WERI-Rb-1 (cell line): ENCODE measurements at regions not wholly inside any gene's neighbourhood (a gene's known extent, or its start where the extent isn't known, plus 50 kb on each side); places are given as distances from the start of the nearest gene placed in this dataset.
"Not testable (repeated sequence)": the region's sequence is repeated elsewhere in the genome, so short reads cannot be mapped to it uniquely, and the experiment has no call there.

Source experiments
- DNase-seq: peaks from one replicate; pipeline ENCODE4 v3.0.0-alpha.2; 2020
- H3K27ac ChIP-seq: fragments of 250-450 bp; sonication (Bioruptor Pico); 2 replicates; pipeline ENCODE4 v1.5.1; 2020; ENCODE audit warnings: mild to moderate bottlenecking, moderate library complexity
- H3K27me3 ChIP-seq: fragments of 250-450 bp; sonication (Bioruptor Pico); 2 replicates; pipeline ENCODE4 v1.5.1; 2021; ENCODE audit warnings: mild to moderate bottlenecking, low read depth, moderate library complexity; ENCODE audit not compliant: insufficient read depth, severe bottlenecking
- H3K36me3 ChIP-seq: fragments of 250-450 bp; sonication (Bioruptor Pico); 2 replicates; pipeline ENCODE4 v1.5.1; 2020; ENCODE audit warnings: mild to moderate bottlenecking, moderate library complexity
- H3K4me3 ChIP-seq: 2 replicates; pipeline ENCODE4 v1.5.1; 2011; ENCODE audit warnings: low read depth, mild to moderate bottlenecking, control low read depth, low read length
- H3K9me3 ChIP-seq: fragments of 250-450 bp; sonication (Bioruptor Pico); 2 replicates; pipeline ENCODE4 v1.5.1; 2021; ENCODE audit warnings: mild to moderate bottlenecking, moderate library complexity; ENCODE audit not compliant: severe bottlenecking
- TF ChIP-seq, protein P1 (sequence below): IDR thresholded peaks from 2 replicates; pipeline ENCODE4 v1.5.1; 2011; ENCODE audit warnings: low read depth, mild to moderate bottlenecking, control low read depth, inconsistent platforms, low read length

GRCh38 chr21:7798446-7798845, 2722.9 kb upstream of the TPTE start:
- not testable (repeated sequence) for H3K4me3 ChIP-seq, H3K9me3 ChIP-seq, H3K27me3 ChIP-seq, H3K27ac ChIP-seq, H3K36me3 ChIP-seq
- TF ChIP-seq, protein P1, sequence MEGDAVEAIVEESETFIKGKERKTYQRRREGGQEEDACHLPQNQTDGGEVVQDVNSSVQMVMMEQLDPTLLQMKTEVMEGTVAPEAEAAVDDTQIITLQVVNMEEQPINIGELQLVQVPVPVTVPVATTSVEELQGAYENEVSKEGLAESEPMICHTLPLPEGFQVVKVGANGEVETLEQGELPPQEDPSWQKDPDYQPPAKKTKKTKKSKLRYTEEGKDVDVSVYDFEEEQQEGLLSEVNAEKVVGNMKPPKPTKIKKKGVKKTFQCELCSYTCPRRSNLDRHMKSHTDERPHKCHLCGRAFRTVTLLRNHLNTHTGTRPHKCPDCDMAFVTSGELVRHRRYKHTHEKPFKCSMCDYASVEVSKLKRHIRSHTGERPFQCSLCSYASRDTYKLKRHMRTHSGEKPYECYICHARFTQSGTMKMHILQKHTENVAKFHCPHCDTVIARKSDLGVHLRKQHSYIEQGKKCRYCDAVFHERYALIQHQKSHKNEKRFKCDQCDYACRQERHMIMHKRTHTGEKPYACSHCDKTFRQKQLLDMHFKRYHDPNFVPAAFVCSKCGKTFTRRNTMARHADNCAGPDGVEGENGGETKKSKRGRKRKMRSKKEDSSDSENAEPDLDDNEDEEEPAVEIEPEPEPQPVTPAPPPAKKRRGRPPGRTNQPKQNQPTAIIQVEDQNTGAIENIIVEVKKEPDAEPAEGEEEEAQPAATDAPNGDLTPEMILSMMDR, result peak; percentile 19; the same call in 1 of the 2 replicates
- DNase-seq, result peak; percentile 21

- H3K4me3 ChIP-seq, H3K27me3 ChIP-seq, H3K27ac ChIP-seq, DNase-seq, H3K9me3 ChIP-seq, H3K36me3 ChIP-seq: not testable (repeated sequence)
These were observed 2721.7 kb upstream of the TPTE start for GRCh38 chr21:7799697-7800096.

DNA sequence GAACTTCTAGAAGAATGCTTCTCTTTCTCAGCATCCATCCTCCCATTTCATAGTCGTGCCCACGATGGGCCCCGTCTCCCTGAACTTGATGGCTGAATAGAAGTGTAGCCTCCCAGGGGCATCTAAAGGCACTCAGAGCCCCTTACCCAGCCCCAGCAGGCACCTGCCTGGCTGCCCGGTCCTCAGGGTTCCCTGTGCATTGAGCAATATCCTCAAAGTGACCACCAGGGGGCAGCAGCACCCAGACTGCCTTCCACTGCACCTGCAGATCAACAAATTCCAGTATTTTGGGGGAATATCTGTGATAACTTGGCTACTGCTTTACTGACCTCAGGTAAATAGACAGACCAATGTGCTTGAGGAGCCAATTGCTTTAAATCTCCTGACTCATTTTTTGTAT, 2707.9 kb upstream of the TPTE start:
- not testable (repeated sequence) for H3K36me3 ChIP-seq, H3K27ac ChIP-seq, DNase-seq, H3K4me3 ChIP-seq, H3K27me3 ChIP-seq, H3K9me3 ChIP-seq

DNA sequence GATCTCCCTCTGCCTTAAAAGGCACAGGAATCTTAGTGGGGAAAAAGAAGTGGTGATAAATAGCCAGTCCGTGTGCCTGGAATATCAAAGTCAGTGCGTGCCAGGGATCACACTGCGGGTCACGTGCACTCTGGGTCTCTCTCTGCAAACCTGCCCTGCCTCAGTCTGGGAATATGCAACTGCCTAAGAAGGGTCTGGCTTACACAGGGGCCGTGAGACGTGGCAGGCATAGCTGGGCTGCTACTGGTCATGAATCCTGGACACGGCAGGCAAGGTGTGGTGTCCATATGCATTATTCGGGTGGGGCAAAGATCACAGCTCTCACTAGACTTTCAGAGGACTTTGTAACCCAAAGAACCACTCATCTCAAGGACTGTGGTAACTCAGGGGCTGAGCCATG, 2704.4 kb upstream of the TPTE start:
- DNase-seq, H3K36me3 ChIP-seq, H3K9me3 ChIP-seq, H3K27ac ChIP-seq, H3K4me3 ChIP-seq, H3K27me3 ChIP-seq: not testable (repeated sequence)

GRCh38 chr21:7819301-7819700, 2702.1 kb upstream of the TPTE start:
- not testable (repeated sequence) for H3K9me3 ChIP-seq, H3K4me3 ChIP-seq, H3K36me3 ChIP-seq, H3K27me3 ChIP-seq, DNase-seq, H3K27ac ChIP-seq

DNA sequence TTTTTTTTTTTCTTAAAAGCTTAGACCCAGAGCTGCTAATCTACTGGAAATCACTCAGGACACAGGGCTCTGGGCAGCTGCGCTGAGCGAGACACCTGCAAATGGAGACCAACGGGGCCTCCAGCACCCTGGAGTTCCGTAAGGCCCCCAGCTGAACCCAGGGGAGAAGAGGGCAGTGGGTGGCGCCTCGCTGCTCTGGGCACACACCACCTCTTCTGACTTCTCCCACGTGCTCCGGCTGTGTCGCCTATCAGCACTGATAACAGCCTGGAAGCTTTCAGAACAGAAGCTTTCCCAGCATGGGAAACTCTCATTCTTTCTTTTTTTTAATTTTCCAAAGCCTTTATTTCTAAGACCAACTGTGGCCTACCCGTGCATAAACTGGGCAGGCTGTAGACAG, 2695.8 kb upstream of the TPTE start:
- not testable (repeated sequence) for H3K27me3 ChIP-seq, H3K36me3 ChIP-seq

DNA sequence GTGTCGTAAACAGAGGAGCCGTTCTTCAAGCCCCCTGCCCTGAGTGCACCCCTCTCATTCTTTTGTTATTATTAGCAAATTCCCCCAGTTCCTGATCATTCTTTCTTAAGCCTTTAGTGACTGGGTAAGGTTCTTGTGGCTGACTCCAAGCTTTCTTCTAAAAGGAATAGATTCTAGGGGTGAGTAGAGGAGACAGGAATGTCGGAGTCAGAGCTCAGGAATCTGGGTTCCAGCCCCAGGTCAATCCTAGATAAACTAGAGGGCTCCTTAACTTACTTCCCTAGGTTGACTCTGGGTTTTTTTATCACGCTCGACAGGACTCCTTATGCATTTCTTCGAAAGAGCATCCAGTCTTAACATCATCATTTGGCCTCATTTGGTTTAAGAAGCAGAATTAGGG, 2695.2 kb upstream of the TPTE start:
- not testable (repeated sequence) for H3K9me3 ChIP-seq, H3K27ac ChIP-seq, H3K4me3 ChIP-seq, DNase-seq, H3K27me3 ChIP-seq, H3K36me3 ChIP-seq

More for the DNA sequence above, 2695.8 kb upstream of the TPTE start:
- not testable (repeated sequence) for H3K27ac ChIP-seq, H3K4me3 ChIP-seq, H3K9me3 ChIP-seq, DNase-seq

GRCh38 chr21:7828260-7828659, 2693.1 kb upstream of the TPTE start:
- H3K9me3 ChIP-seq, DNase-seq, H3K36me3 ChIP-seq, H3K4me3 ChIP-seq, H3K27ac ChIP-seq, H3K27me3 ChIP-seq: not testable (repeated sequence)

- H3K4me3 ChIP-seq, H3K36me3 ChIP-seq, DNase-seq, H3K27me3 ChIP-seq, H3K27ac ChIP-seq, H3K9me3 ChIP-seq: not testable (repeated sequence)
These were observed 2692.0 kb upstream of the TPTE start for GRCh38 chr21:7829411-7829810.

GRCh38 chr21:7837315-7837714, 2684.1 kb upstream of the TPTE start:
- H3K9me3 ChIP-seq, H3K27me3 ChIP-seq, H3K36me3 ChIP-seq, H3K4me3 ChIP-seq, DNase-seq, H3K27ac ChIP-seq: not testable (repeated sequence)

- not testable (repeated sequence) for H3K4me3 ChIP-seq, H3K36me3 ChIP-seq, DNase-seq, H3K27me3 ChIP-seq, H3K27ac ChIP-seq, H3K9me3 ChIP-seq
These were observed 2668.0 kb upstream of the TPTE start for GRCh38 chr21:7853426-7853825.

DNA sequence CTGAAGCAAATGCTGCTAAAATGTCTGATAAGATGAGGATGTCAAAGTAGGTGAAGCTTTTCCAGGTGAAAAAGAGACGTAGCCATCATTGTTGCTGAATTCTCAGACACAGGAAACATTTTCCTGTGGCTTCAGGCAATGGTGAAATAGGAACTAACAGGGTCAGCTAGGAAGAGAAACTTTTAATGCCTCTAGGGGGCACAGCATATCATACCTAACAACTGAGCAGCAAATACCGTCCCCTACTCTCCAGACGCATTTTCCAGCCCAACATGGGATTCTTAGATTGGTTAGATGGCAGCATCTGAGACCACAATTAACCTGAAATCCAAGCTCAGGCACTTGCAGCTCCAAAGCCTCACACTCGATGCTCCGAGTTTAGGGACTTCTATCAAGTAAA, 2667.5 kb upstream of the TPTE start:
- H3K4me3 ChIP-seq, H3K36me3 ChIP-seq, H3K27me3 ChIP-seq, H3K27ac ChIP-seq, H3K9me3 ChIP-seq, DNase-seq: not testable (repeated sequence)
